Heart left ventricle (tissue), 16 donors: ENCODE measurements at regions not wholly inside any gene's neighbourhood (a gene's known extent, or its start where the extent isn't known, plus 50 kb on each side); places are given as distances from the start of the nearest gene placed in this dataset.

ENCODE experiments used
- ATAC-seq, 4 donors: fragments of 200-7000 bp; cut with Tn5 transposase; one replicate each; pipeline ENCODE4 v1.9.1; 2020 to 2022; ENCODE audit warnings: moderate library complexity in 4 of 4, mild to moderate bottlenecking in 3 of 4, moderate number of reproducible peaks in 1 of 4
- DNase-seq, 5 donors: peaks; one replicate each; pipeline ENCODE4 v3.0.0-alpha.2; 2020
- H3K27ac ChIP-seq, 12 donors: fragments of 200-600 bp; sonication (generic) in 4 of 12; one replicate each; pipeline versions ENCODE4 v1.5.0 to v1.8.0; 2016 to 2022; ENCODE audit warnings: mild to moderate bottlenecking in 2 of 12
- H3K27me3 ChIP-seq, 9 donors: fragments of 200-600 bp; sonication (generic) in 2 of 9; one replicate each; pipeline versions ENCODE4 v1.5.1 to v1.8.0; 2016 to 2022; ENCODE audit warnings: mild to moderate bottlenecking in 3 of 9
- H3K36me3 ChIP-seq, 9 donors: fragments of 200-600 bp; sonication (generic) in 2 of 9; one replicate each; pipeline versions ENCODE4 v1.5.0 to v1.8.0; 2018 to 2022; ENCODE audit warnings: mild to moderate bottlenecking in 2 of 9
- H3K4me1 ChIP-seq, 12 donors: fragments of 200-600 bp; sonication (generic) in 4 of 12; one replicate each; pipeline versions ENCODE4 v1.5.0 to v1.8.0; 2016 to 2022; ENCODE audit warnings: mild to moderate bottlenecking in 3 of 12
- H3K4me3 ChIP-seq, 12 donors: fragments of 200-600 bp; sonication (generic) in 4 of 12; one replicate each; pipeline versions ENCODE4 v1.5.0 to v1.8.0; 2017 to 2022; ENCODE audit warnings: mild to moderate bottlenecking in 9 of 12, moderate library complexity in 4 of 12
- H3K9me3 ChIP-seq, 12 donors: fragments of 200-600 bp; sonication (generic) in 4 of 12; one replicate each; pipeline versions ENCODE4 v1.5.0 to v1.8.0; 2016 to 2022; ENCODE audit warnings: mild to moderate bottlenecking in 1 of 12
- CTCF ChIP-seq, 12 donors: fragments of 200-600 bp; sonication (generic) in 4 of 12; IDR thresholded peaks; one replicate each; pipeline versions ENCODE4 v1.5.0 to v1.8.0; 2018 to 2022; ENCODE audit warnings: antibody characterized with exemption in 12 of 12, mild to moderate bottlenecking in 5 of 12
- POLR2A ChIP-seq, 2 donors: fragments of 450-650 bp; IDR thresholded peaks; one replicate each; pipeline ENCODE4 v1.6.1; 2017; ENCODE audit warnings: antibody characterized with exemption in 2 of 2, mild to moderate bottlenecking in 2 of 2, moderate library complexity in 2 of 2
- WGBS, 4 donors: extraction: QIAGEN DNeasy Blood & Tissue Kit in 2 of 4; methylation state at CpG; one replicate each; pipeline versions ENCODE4 v1.1.5 to v1.1.7; 2013 to 2018; 5-methylcytosine and 5-hydroxymethylcytosine counted together
- intact Hi-C, 10 donors: fragments of 100-400 bp; cut with DNase I; formaldehyde crosslinking; loops; one replicate each; pipeline versions ENCODE4 v1.11.1 to v1.14.2; 2022
- donor health status: ischemic (EF 13 %, LVEDD 7.1; RV severe dilation, severe dysfunction).
- donor health status: healthy with polysubstance abuse.
- donor health status: DM: no; HTN: yes; CAD: no.
- donor health status: DM: no; HTN: no; CAD: no.
- donor health status: ischemic (EF 25% LVEDD 6.9; RV normal size, moderate dysfunction).
- donor health status: ischemic (EF 25% LVEDD 5.7; RV mildly dilated, moderate dysfunction).
- donor health status: healthy.
- donor health status: DM: yes; HTN: yes; CAD: no.
- donor health status: ischemic (EF 35%, LVEDD 5.7; RV mildly dilated, moderate dysfunction).
- donor health status: nonischemic (EF 11% LVEDD 7.7; RV severe dilation, severe dysfunction).
- donor health status: DM: yes; HTN: yes; CAD: no.
- donor health status: PGD.
- donor health status: ischemic (EF 29% LVEDD 5.4; RV normal size, mild dysfunction).
- donor health status: nonischemic (EF 23%, LVEDD 6.1; RV moderate dilation, normal function).

DNA sequence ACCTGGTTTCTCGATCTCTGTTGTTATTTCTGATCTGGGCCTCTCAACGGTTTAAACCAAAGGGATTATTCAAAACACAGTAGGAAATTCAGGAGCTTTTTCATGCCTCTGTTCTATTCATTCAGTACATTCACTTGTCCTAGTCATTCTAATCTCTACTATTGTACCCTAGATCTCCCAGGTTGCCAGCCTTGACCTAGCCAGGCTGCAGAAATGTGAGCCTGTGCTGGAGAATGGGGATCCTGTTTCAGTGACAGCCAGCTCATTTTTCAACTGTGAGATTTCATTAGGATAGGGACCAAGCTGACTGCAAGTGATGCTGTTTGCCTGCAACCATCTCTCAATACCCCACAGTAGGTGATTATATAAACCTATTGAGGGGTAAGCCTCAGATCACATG lies 186.2 kb downstream of the CMPK2 start:
- ATAC-seq (no peak), DNase-seq (no peak)
- Histone ChIP-seq H3K4me3 (no peak overlapping the region), H3K9me3 (peaks cover 0 to 6% (median 0%) of the 10 kb centered on the region in 12 donors), H3K36me3 (no peaks in the 10 kb centered on the region), H3K27me3 (no peaks in the 10 kb centered on the region), H3K4me1 (no peaks in the 10 kb centered on the region), H3K27ac (no peak overlapping the region)
- TF ChIP-seq POLR2A (IDR thresholded peaks at IDR 0.05) (no peak), CTCF (IDR thresholded peaks at IDR 0.05) (no peak)
- intact Hi-C loops, result no loop called here
- WGBS, 4 donors, result 62 to 75% (median 63%) methylated on average over 2 of the region's 2 CpGs

DNA sequence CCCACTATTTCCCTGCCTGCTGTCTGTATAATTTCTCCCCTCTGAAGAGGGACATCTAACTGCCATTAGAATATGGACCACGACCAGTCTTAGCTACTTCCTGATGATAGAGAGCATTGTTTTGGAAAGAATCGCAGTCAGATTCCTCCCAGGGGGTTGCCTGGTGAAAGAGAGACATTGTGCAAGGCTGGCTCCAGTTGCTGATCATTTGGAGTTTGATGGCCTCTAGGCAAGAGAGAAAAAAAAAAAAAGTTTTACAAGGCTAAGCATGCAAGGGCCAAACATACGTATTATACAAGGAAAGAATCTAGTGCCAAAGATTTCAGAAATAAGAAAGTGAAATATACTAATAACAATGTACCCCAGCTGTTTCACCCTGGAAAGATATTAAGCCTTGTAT lies 182.2 kb downstream of the CMPK2 start:
- no peak for ATAC-seq
- H3K36me3 ChIP-seq, result no peaks in the 10 kb centered on the region
- no peak overlapping the region for H3K27ac ChIP-seq
- DNase-seq, result no peak
- intact Hi-C loops, result no loop called here
- H3K4me3 ChIP-seq, result no peak overlapping the region
- no peaks in the 10 kb centered on the region for H3K27me3 ChIP-seq
- WGBS, 4 donors, result 37 to 47% (median 42%) methylated on average over 3 of the region's 3 CpGs
- TF ChIP-seq CTCF (IDR thresholded peaks at IDR 0.05) (no peak), POLR2A (IDR thresholded peaks at IDR 0.05) (no peak)
- no peaks in the 10 kb centered on the region for H3K4me1 ChIP-seq
- H3K9me3 ChIP-seq, result peaks cover 0 to 19% (median 0%) of the 10 kb centered on the region in 12 donors

GRCh38 chr2:6685447-6685846 lies 180.3 kb downstream of the CMPK2 start:
- TF ChIP-seq CTCF (IDR thresholded peaks at IDR 0.05), result no peak
- TF ChIP-seq POLR2A (IDR thresholded peaks at IDR 0.05), result no peak
- Histone ChIP-seq H3K27me3 (no peaks in the 10 kb centered on the region), H3K36me3 (no peaks in the 10 kb centered on the region), H3K4me1 (no peaks in the 10 kb centered on the region), H3K9me3 (peaks cover 0 to 19% (median 0%) of the 10 kb centered on the region in 12 donors), H3K27ac (no peak overlapping the region), H3K4me3 (no peak overlapping the region)
- intact Hi-C loops, result no loop called here
- whole genome bisulfite sequencing, 4 donors, result 90 to 100% (median 91%) methylated on average over 1 of the region's 1 CpG
- ATAC-seq, result no peak
- no peak for DNase-seq

DNA sequence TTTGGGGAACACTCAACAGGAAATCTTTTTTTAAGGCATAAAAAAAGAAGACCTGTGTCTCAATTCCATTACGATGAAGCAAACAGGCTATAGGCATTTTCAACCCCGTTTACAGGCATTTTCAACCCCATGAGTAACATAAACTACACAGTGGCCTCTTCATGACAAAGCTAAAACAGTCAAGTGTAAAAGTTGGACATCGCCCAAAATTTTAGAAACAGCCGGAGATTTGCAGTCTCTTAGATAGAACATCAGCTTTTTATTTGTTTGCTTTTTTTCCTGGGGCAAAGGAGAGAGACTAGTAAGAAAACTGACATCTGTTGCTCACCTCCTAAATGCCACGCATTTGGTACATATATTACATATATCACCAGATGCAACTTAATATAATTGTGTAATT lies 173.7 kb downstream of the CMPK2 start:
- ATAC-seq, result no peak
- intact Hi-C loops, result no loop called here
- no peaks in the 10 kb centered on the region for H3K36me3 ChIP-seq
- peak overlapping the region in 2 of 12 donors; percentile 42 to 51 for H3K27ac ChIP-seq
- DNase-seq, result no peak
- peaks cover 0 to 9% (median 0%) of the 10 kb centered on the region in 12 donors for H3K9me3 ChIP-seq
- no peak overlapping the region for H3K4me3 ChIP-seq
- 48 to 60% (median 52%) methylated on average over 5 of the region's 5 CpGs for WGBS, 4 donors
- H3K27me3 ChIP-seq, result no peaks in the 10 kb centered on the region
- peaks cover 0 to 23% (median 11%) of the 10 kb centered on the region in 12 donors for H3K4me1 ChIP-seq
- TF ChIP-seq POLR2A (IDR thresholded peaks at IDR 0.05) (no peak), CTCF (IDR thresholded peaks at IDR 0.05) (no peak)
